ENCODE measurements at regions not wholly inside any gene's neighbourhood (a gene's known extent, or its start where the extent isn't known, plus 50 kb on each side); places are given as distances from the start of the nearest gene placed in this dataset.

DNA sequence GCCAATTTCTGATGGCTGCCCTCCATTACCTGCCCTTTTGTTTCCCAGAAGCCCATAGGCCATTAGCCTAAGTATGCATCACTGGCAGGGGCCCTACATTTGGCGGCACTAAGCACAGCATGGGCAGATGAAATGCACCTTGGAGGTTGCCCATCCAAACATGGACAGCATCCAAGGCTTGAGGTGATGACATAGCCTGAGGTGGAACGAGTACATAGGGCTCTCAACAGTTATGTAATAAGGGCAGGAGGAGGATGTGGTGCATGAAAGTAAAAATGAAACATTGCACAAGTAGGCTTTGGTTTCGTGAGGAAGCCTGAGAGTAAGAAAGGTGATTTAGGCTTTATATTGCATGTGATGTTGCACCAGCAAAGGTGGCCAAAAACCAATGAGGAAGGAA is 148.1 kb downstream of the FAM76B start:
- H3K4me3 ChIP-seq: no peak overlapping the region
- peaks cover 0 to 17% (median 3%) of the 10 kb centered on the region in 11 donors for H3K9me3 ChIP-seq
- TF ChIP-seq, protein P1, sequence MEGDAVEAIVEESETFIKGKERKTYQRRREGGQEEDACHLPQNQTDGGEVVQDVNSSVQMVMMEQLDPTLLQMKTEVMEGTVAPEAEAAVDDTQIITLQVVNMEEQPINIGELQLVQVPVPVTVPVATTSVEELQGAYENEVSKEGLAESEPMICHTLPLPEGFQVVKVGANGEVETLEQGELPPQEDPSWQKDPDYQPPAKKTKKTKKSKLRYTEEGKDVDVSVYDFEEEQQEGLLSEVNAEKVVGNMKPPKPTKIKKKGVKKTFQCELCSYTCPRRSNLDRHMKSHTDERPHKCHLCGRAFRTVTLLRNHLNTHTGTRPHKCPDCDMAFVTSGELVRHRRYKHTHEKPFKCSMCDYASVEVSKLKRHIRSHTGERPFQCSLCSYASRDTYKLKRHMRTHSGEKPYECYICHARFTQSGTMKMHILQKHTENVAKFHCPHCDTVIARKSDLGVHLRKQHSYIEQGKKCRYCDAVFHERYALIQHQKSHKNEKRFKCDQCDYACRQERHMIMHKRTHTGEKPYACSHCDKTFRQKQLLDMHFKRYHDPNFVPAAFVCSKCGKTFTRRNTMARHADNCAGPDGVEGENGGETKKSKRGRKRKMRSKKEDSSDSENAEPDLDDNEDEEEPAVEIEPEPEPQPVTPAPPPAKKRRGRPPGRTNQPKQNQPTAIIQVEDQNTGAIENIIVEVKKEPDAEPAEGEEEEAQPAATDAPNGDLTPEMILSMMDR (IDR thresholded peaks at IDR 0.05): no peak
- ATAC-seq (no peak), DNase-seq (no peak)
- H3K4me1 ChIP-seq: no peaks in the 10 kb centered on the region
- intact Hi-C loops (cut with DNase I): no loop called here
- WGBS, 2 donors: 59% methylated on average over 3 of the region's 3 CpGs
- H3K27me3 ChIP-seq: no peaks in the 10 kb centered on the region
- H3K36me3 ChIP-seq: no peaks in the 10 kb centered on the region
- H3K27ac ChIP-seq: no peak overlapping the region

DNA sequence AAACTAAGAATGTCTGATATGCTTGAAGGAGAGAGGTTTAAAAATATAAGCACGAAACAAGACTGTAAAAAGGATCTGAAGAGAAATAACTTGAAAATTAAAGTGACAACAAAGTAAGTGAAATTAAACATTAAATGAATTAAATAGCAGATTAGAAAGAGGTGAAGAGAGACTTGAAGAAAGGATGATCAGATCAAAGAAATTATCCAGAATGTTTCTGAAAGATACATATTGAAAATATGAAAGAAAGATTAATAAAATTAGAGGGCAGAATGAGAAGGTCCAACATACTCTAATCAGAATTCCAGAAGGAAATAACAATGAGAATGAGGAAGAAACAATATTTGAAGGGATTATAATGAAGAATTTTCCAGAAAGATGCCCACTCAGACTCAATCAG is 151.1 kb downstream of the FAM76B start:
- H3K9me3 ChIP-seq: peaks cover 0 to 8% (median 0%) of the 10 kb centered on the region in 11 donors
- H3K27ac ChIP-seq: no peak overlapping the region
- no peaks in the 10 kb centered on the region for H3K36me3 ChIP-seq
- no peaks in the 10 kb centered on the region for H3K4me1 ChIP-seq
- WGBS, 2 donors: 93 to 98% methylated on average over 1 of the region's 1 CpG
- no peak overlapping the region for H3K4me3 ChIP-seq
- TF ChIP-seq, protein P1 (IDR thresholded peaks at IDR 0.05): no peak
- intact Hi-C loops (cut with DNase I): no loop called here
- no peaks in the 10 kb centered on the region for H3K27me3 ChIP-seq
- DNase-seq (no peak), ATAC-seq (no peak)

DNA sequence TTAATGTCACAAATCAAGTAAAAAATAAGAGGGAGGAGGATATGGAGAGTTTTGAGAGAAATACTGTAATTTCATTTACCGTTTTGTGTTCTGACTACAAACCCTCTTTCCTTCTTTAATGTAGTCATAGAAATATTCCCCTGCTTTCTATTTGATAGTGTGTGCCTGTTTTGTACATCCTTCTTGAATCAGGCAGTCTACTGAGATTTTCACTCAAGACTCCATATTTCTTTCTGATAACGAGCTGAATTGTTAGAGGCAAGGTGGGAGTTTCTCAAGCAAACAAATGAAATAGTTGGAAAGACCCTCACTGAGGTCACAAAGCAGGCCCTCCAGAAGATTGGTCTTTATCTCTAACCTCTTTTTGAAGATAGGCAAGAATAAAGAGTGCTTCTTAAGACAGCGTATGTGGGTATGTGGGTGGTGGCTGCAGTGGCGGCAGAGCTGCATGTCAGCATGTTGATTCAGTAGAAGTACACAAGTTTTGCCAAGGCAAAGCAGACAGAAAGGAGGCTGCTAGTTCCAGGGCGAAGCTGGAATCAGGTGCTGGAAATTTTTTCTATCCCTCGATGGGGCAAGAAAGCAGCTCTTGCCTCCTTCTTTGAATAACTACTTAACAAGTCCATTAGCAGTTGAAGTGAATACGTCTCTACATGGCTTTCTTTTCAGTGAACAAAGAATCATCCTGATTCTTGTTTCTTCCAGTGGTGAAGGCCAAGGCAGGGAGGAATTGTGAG is 164.2 kb downstream of the FAM76B start:
- H3K4me3 ChIP-seq: no peak overlapping the region
- no peaks in the 10 kb centered on the region for H3K4me1 ChIP-seq
- WGBS, 2 donors: 61 to 62% methylated on average over 7 of the region's 7 CpGs
- intact Hi-C loops (cut with DNase I): no loop called here
- ATAC-seq (no peak), DNase-seq (no peak)
- H3K36me3 ChIP-seq: no peaks in the 10 kb centered on the region
- no peak overlapping the region for H3K27ac ChIP-seq
- TF ChIP-seq, protein P1 (IDR thresholded peaks at IDR 0.05): no peak
- no peaks in the 10 kb centered on the region for H3K27me3 ChIP-seq
- peaks cover 0 to 30% (median 6%) of the 10 kb centered on the region in 11 donors for H3K9me3 ChIP-seq

DNA sequence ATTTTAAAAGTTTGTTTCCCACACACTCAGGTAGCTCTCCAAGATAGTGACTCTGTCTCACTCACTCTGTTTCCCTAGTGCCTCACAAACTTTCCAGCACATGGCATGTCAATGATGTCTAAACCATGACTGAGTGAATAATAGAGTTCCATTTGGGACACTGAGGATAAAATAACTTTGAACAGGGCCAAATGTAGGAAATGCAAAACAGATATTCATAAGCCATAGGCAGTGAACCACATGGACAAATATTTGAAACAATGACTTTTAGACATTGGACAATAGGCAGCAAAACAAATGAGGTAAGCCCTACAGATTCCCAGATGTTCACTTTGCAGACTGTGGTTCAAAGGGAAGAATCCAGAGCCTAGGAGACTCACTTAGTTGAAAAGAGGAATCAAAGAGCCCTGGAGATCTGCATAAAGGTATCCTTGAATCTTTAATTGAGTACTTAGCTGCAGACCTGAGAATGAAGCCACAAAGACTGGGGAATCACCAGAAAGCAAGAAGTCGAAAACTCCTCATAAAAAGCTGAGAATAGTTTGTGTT is 173.3 kb downstream of the FAM76B start:
- ATAC-seq (no peak), DNase-seq (no peak)
- no peak overlapping the region for H3K27ac ChIP-seq
- TF ChIP-seq, protein P1 (IDR thresholded peaks at IDR 0.05): no peak
- no peaks in the 10 kb centered on the region for H3K27me3 ChIP-seq
- H3K9me3 ChIP-seq: peaks cover 0 to 31% (median 7%) of the 10 kb centered on the region in 11 donors
- H3K4me1 ChIP-seq: no peaks in the 10 kb centered on the region
- no peaks in the 10 kb centered on the region for H3K36me3 ChIP-seq
- no peak overlapping the region for H3K4me3 ChIP-seq
- intact Hi-C loops (cut with DNase I): no loop called here
- 90 to 91% methylated on average over 1 of the region's 1 CpG for WGBS, 2 donors
